B cell (primary cell): ENCODE measurements at regions not wholly inside any gene's neighbourhood (a gene's known extent, or its start where the extent isn't known, plus 50 kb on each side); places are given as distances from the start of the nearest gene placed in this dataset.

ENCODE experiments used
- ATAC-seq: fragments of 200-7000 bp; cut with Tn5 transposase; one replicate; pipeline ENCODE4 v1.10.0; 2021; ENCODE audit warnings: low read depth, mild to moderate bottlenecking, moderate number of reproducible peaks, moderate library complexity
- CTCF ChIA-PET: fragments of 350-600 bp; sonication (Branson Sonifier 250); formaldehyde crosslinking; loops from one replicate; lab custom pipeline; 2021; ENCODE audit warnings: antibody characterized with exemption, inconsistent platforms; lab: Charles Lee
- POLR2A ChIA-PET: fragments of 350-600 bp; sonication (Branson Sonifier 250); formaldehyde crosslinking; loops from one replicate; lab custom pipeline; 2021; ENCODE audit warnings: antibody characterized with exemption; lab: Charles Lee
- DNase-seq: peaks from one replicate; pipeline ENCODE4 v3.0.0; 2013
- H2AFZ ChIP-seq: 2 replicates; pipeline ENCODE4 v1.6.1; 2012; ENCODE audit warnings: mild to moderate bottlenecking, low read depth, low read length; ENCODE audit not compliant: insufficient read depth, poor library complexity, severe bottlenecking
- H3K27ac ChIP-seq, 2 donors: 1 replicate in 1 of 2; 2 replicates in 1 of 2; pipeline ENCODE4 v1.5.1; 2012 to 2013; ENCODE audit warnings: low read length in 2 of 2, mild to moderate bottlenecking in 2 of 2, moderate library complexity in 1 of 2
- H3K27me3 ChIP-seq, 4 experiments: fragments of 200-600 bp in 1 of 4; sonication (generic) in 1 of 4; replicated peaks in 1 of 4; 1 replicate in 2 of 4; 2 replicates in 2 of 4; pipeline versions ENCODE4 v1.6.1 to v1.7.0; 2013 to 2016; ENCODE audit warnings: low read length in 3 of 4, mild to moderate bottlenecking in 2 of 4, mixed read lengths in 1 of 4, moderate library complexity in 1 of 4; ENCODE audit not compliant: insufficient read depth in 4 of 4, control insufficient read depth in 3 of 4; ENCODE audit errors: control extremely low read depth in 1 of 4
- H3K36me3 ChIP-seq, 2 experiments: replicated peaks in 1 of 2; 1 replicate in 1 of 2; 2 replicates in 1 of 2; pipeline versions ENCODE4 v1.6.1 to v1.7.1; 2013; ENCODE audit warnings: low read length in 1 of 2; ENCODE audit not compliant: insufficient read depth in 2 of 2, control insufficient read depth in 1 of 2; ENCODE audit errors: control extremely low read depth in 1 of 2, extremely low read depth in 1 of 2
- H3K4me1 ChIP-seq, 2 donors: fragments of 200-600 bp in 1 of 2; sonication (generic) in 1 of 2; 1 replicate in 1 of 2; 2 replicates in 1 of 2; pipeline versions ENCODE4 v1.5.1 to v1.6.1; 2013 to 2017; ENCODE audit warnings: low read length in 2 of 2; ENCODE audit not compliant: control insufficient read depth in 2 of 2, insufficient read depth in 2 of 2
- H3K4me2 ChIP-seq: replicated peaks from 2 replicates; pipeline ENCODE3; 2012; ENCODE audit warnings: mild to moderate bottlenecking, low read depth, low read length; ENCODE audit not compliant: poor library complexity, severe bottlenecking
- H3K4me3 ChIP-seq, 5 experiments: fragments of 200-600 bp in 1 of 5; sonication (generic) in 1 of 5; 1 replicate in 3 of 5; 2 replicates in 2 of 5; pipeline versions ENCODE4 v1.5.1 to v1.7.0; 2011 to 2016; ENCODE audit warnings: low read length in 4 of 5, mild to moderate bottlenecking in 4 of 5, low read depth in 2 of 5, control low read depth in 1 of 5, moderate library complexity in 1 of 5; ENCODE audit not compliant: insufficient read depth in 1 of 5; ENCODE audit errors: control extremely low read depth in 1 of 5, extremely low read depth in 1 of 5
- H3K79me2 ChIP-seq: fragments of 200-600 bp; sonication (generic); one replicate; pipeline ENCODE4 v1.6.0; 2016; ENCODE audit warnings: low read length; ENCODE audit not compliant: control insufficient read depth, insufficient read depth
- H3K9ac ChIP-seq: fragments of 200-600 bp; sonication (generic); 2 replicates; pipeline ENCODE4 v1.6.1; 2017; ENCODE audit warnings: mild to moderate bottlenecking, low read length, moderate library complexity
- H3K9me3 ChIP-seq, 3 donors: one replicate each; pipeline versions ENCODE4 v1.6.1 to v1.7.1; 2013; ENCODE audit warnings: low read length in 2 of 3; ENCODE audit not compliant: control insufficient read depth in 2 of 3, insufficient read depth in 1 of 3; ENCODE audit errors: control extremely low read depth in 1 of 3
- H4K20me1 ChIP-seq: 2 replicates; pipeline ENCODE4 v1.6.0; 2012; ENCODE audit warnings: mild to moderate bottlenecking, low read length; ENCODE audit not compliant: insufficient read depth, control insufficient read depth, poor library complexity, severe bottlenecking
- H3K27ac Mint-ChIP-seq: one replicate; pipeline ENCODE4 v1.8.0; 2021; ENCODE audit warnings: mixed read lengths
- H3K27me3 Mint-ChIP-seq: one replicate; pipeline ENCODE4 v1.8.0; 2021; ENCODE audit warnings: mixed read lengths
- H3K4me1 Mint-ChIP-seq: one replicate; pipeline ENCODE4 v1.8.0; 2021; ENCODE audit warnings: mixed read lengths
- H3K4me3 Mint-ChIP-seq: one replicate; pipeline ENCODE4 v1.8.0; 2021; ENCODE audit warnings: mixed read lengths
- H3K9me3 Mint-ChIP-seq: one replicate; pipeline ENCODE4 v1.8.0; 2022; ENCODE audit warnings: mixed read lengths; ENCODE audit not compliant: insufficient read depth
- EZH2 ChIP-seq: IDR thresholded peaks from 2 replicates; pipeline ENCODE4 v1.6.1; 2012; ENCODE audit warnings: borderline replicate concordance, low read depth, mild to moderate bottlenecking, moderate library complexity, low read length; ENCODE audit not compliant: insufficient read depth, poor library complexity, severe bottlenecking
- WGBS: methylation state at CpG from one replicate; pipeline ENCODE4 v1.1.5; 2013; ENCODE audit warnings: missing lambda C conversion rate; ENCODE audit not compliant: insufficient coverage; 5-methylcytosine and 5-hydroxymethylcytosine counted together
- intact Hi-C: fragments of 100-400 bp; cut with micrococcal nuclease; formaldehyde crosslinking; loops from one replicate; pipeline ENCODE4 v1.10.0; 2022
- TF ChIP-seq, protein P1 (sequence below): fragments of 200-600 bp; IDR thresholded peaks from one replicate; pipeline ENCODE4 v1.8.0; 2022; ENCODE audit warnings: antibody characterized with exemption, mild to moderate bottlenecking

DNA sequence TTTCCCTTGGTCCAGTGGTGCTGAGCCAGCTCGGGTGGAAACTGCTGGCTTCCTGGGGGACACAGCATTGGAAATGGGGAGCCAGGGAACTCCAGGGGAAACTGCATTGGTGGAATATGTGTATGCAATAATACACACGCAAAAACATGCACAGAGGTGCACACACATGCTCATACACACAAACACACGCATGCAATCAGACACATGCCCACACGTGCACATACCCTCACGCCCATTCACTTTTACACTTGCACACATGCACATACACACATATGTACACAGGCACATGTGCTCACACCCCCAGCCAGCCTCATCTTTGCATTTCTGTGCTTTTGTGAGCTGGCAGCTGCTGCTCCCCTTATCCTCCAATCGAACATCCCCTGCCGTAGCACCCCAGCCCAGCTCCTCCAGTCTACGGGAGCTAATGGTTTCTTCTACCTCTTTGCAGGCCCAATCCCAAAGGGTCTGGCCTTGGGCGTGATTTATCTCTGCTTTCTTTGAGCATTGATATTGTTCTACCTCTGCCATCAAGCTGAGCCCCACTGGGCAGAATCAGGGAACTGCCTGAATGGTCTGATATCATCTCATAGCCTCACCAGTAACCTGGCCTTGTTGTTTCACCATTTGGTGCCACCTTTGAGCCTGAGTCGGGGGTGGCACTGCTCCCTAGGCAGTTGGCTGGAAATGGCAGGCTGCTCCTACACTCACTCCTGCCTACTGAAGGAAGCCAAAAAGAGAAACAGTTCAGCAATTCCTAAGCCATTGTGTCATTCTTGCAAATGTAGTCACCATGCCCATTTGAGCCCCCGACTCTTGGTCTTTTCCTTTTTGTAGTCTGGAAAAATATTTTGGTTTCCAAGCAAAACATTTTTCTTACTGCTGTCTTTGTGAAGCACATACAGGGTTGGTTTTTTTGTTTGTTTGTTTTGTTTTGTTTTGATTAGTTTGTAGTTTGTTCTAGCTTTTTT lies 104.4 kb upstream of the MAMLD1 start:
- H2AFZ ChIP-seq = no peak overlapping the region
- no peaks in the 10 kb centered on the region for H3K4me1 ChIP-seq
- Mint-ChIP-seq H3K4me3 (no peak overlapping the region), H3K4me1 (no peaks in the 10 kb centered on the region), H3K27me3 (no peaks in the 10 kb centered on the region), H3K9me3 (no peaks in the 10 kb centered on the region), H3K27ac (no peak overlapping the region)
- ATAC-seq (no peak), DNase-seq (no peak)
- ChIA-PET POLR2A (no interaction called here), CTCF (no interaction called here)
- intact Hi-C loops = no loop called here
- TF ChIP-seq EZH2 = no peak
- TF ChIP-seq, protein P1, sequence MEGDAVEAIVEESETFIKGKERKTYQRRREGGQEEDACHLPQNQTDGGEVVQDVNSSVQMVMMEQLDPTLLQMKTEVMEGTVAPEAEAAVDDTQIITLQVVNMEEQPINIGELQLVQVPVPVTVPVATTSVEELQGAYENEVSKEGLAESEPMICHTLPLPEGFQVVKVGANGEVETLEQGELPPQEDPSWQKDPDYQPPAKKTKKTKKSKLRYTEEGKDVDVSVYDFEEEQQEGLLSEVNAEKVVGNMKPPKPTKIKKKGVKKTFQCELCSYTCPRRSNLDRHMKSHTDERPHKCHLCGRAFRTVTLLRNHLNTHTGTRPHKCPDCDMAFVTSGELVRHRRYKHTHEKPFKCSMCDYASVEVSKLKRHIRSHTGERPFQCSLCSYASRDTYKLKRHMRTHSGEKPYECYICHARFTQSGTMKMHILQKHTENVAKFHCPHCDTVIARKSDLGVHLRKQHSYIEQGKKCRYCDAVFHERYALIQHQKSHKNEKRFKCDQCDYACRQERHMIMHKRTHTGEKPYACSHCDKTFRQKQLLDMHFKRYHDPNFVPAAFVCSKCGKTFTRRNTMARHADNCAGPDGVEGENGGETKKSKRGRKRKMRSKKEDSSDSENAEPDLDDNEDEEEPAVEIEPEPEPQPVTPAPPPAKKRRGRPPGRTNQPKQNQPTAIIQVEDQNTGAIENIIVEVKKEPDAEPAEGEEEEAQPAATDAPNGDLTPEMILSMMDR = no peak
- no peaks in the 10 kb centered on the region for H3K9me3 ChIP-seq
- H3K79me2 ChIP-seq = no peaks in the 10 kb centered on the region
- H3K4me3 ChIP-seq = no peak overlapping the region
- WGBS = 96% methylated on average over 8 of the region's 11 CpGs
- no peaks in the 10 kb centered on the region for H3K27me3 ChIP-seq
- no peak overlapping the region for H3K9ac ChIP-seq
- no peak overlapping the region for H3K4me2 ChIP-seq
- no peaks in the 10 kb centered on the region for H3K36me3 ChIP-seq
- no peak overlapping the region for H3K27ac ChIP-seq
- H4K20me1 ChIP-seq = no peaks in the 10 kb centered on the region

GRCh38 chrX:150262456-150262855 lies 100.7 kb upstream of the MAMLD1 start:
- H3K4me1 Mint-ChIP-seq = no peaks in the 10 kb centered on the region
- Histone ChIP-seq H2AFZ (no peak overlapping the region), H4K20me1 (no peaks in the 10 kb centered on the region), H3K9ac (no peak overlapping the region), H3K36me3 (no peaks in the 10 kb centered on the region), H3K27ac (no peak overlapping the region), H3K79me2 (no peaks in the 10 kb centered on the region), H3K4me3 (no peak overlapping the region), H3K27me3 (no peaks in the 10 kb centered on the region), H3K4me1 (no peaks in the 10 kb centered on the region), H3K4me2 (no peak overlapping the region), H3K9me3 (no peaks in the 10 kb centered on the region)
- no peak for TF ChIP-seq EZH2
- TF ChIP-seq, protein P1 = no peak
- H3K4me3 Mint-ChIP-seq = no peak overlapping the region
- H3K9me3 Mint-ChIP-seq = no peaks in the 10 kb centered on the region
- ChIA-PET CTCF (no interaction called here), POLR2A (no interaction called here)
- ATAC-seq = no peak
- 86% methylated on average over 1 of the region's 3 CpGs for WGBS
- H3K27me3 Mint-ChIP-seq = no peaks in the 10 kb centered on the region
- H3K27ac Mint-ChIP-seq = no peak overlapping the region
- DNase-seq = no peak
- intact Hi-C loops = no loop called here
